Sigmoid colon (tissue), 4 donors: ENCODE measurements at regions not wholly inside any gene's neighbourhood (a gene's known extent, or its start where the extent isn't known, plus 50 kb on each side); places are given as distances from the start of the nearest gene placed in this dataset.

Experiments
- CTCF ChIP-seq, 4 experiments: fragments of 450-650 bp in 3 of 4; fragments of 200-600 bp in 1 of 4; IDR thresholded peaks; one replicate each; pipeline ENCODE4 v1.5.1; 2016 to 2019; ENCODE audit warnings: antibody characterized with exemption in 4 of 4, mild to moderate bottlenecking in 3 of 4, moderate library complexity in 2 of 4
- EP300 ChIP-seq, 4 donors: sonication (generic); formaldehyde crosslinking; IDR thresholded peaks; one replicate each; pipeline ENCODE4 v1.6.1; 2017; ENCODE audit warnings: antibody characterized with exemption in 4 of 4
- POLR2A ChIP-seq, 2 donors: fragments of 450-650 bp; IDR thresholded peaks; one replicate each; pipeline ENCODE4 v1.6.1; 2016; ENCODE audit warnings: antibody characterized with exemption in 2 of 2, mild to moderate bottlenecking in 2 of 2, moderate library complexity in 2 of 2

DNA sequence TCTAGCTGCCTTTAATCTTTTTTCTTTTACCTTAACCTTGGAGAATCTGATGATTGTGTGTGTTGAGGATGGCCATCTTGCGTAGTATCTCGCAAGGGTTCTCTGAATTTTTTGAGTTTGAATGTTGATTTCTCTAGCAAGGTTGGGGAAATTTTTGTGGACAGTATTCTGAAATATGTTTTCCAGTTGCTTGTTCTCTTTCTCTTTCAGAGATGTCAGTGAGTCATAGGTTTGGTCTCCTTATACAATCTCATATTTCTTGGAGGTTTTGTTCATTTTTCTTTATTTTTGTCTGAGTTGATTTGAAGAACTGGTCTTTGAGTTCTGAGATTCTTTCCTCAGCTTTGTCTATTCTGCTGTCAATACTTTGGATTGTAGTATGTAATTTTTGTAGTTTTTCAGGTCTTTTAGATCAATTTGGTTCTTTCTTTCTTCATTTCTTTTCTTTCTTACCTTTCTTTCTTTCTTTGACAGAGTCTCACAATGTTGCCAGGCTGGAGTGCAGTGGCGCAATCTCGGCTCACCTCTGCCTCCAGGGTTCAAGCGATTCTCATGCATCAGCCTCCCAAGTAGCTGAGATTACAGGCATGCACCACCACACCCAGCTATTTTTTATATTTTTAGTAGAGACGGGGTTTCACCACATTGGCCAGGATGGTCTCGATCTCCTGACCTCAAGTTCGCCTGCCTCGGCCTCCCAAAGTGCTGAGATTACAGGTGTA, 366.4 kb upstream of the RASGRP1 start:
- TF ChIP-seq POLR2A (IDR thresholded peaks at IDR 0.05): no peak
- no peak for TF ChIP-seq CTCF (IDR thresholded peaks at IDR 0.05)
- TF ChIP-seq EP300 (IDR thresholded peaks at IDR 0.05): no peak
